D721Med (cell line): ENCODE measurements at regions not wholly inside any gene's neighbourhood (a gene's known extent, or its start where the extent isn't known, plus 50 kb on each side); places are given as distances from the start of the nearest gene placed in this dataset.

ENCODE experiments used
- DNase-seq: peaks from one replicate; pipeline ENCODE4 v3.0.0; 2011; ENCODE audit warnings: low spot score; ENCODE audit not compliant: insufficient read length
- FAIRE-seq: peaks from 2 replicates; lab custom pipeline; 2011; peaks lifted over from hg19 to GRCh38; lab: Jason Lieb, UNC
- TF ChIP-seq, protein P1 (sequence below): IDR thresholded peaks from 2 replicates; pipeline ENCODE4 v1.5.1; 2012; ENCODE audit warnings: mild to moderate bottlenecking, control low read depth; ENCODE audit not compliant: insufficient read depth; ENCODE audit errors: missing control alignments

DNA sequence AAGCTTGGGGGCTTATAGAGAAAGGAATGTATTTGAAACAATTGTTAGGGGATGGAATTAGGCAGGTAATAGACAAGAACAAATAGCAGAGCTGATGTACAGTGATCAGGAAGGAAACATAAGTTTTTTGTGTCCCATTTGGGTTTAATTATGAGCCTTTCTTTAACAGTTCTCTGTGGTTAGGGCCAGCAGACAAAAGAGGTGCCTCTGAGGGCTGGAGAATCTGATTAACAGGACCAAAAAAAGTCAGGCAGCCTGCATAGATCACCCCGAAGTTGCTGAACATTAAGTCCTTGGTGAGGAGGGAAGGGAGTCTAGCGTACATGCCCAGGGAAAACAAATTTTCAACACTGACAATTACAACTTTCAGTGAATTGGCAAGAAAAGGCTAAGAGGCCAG lies 88.6 kb upstream of the SPRED1 start:
- DNase-seq: no peak
- no peak for FAIRE-seq
- TF ChIP-seq, protein P1, sequence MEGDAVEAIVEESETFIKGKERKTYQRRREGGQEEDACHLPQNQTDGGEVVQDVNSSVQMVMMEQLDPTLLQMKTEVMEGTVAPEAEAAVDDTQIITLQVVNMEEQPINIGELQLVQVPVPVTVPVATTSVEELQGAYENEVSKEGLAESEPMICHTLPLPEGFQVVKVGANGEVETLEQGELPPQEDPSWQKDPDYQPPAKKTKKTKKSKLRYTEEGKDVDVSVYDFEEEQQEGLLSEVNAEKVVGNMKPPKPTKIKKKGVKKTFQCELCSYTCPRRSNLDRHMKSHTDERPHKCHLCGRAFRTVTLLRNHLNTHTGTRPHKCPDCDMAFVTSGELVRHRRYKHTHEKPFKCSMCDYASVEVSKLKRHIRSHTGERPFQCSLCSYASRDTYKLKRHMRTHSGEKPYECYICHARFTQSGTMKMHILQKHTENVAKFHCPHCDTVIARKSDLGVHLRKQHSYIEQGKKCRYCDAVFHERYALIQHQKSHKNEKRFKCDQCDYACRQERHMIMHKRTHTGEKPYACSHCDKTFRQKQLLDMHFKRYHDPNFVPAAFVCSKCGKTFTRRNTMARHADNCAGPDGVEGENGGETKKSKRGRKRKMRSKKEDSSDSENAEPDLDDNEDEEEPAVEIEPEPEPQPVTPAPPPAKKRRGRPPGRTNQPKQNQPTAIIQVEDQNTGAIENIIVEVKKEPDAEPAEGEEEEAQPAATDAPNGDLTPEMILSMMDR: no peak

DNA sequence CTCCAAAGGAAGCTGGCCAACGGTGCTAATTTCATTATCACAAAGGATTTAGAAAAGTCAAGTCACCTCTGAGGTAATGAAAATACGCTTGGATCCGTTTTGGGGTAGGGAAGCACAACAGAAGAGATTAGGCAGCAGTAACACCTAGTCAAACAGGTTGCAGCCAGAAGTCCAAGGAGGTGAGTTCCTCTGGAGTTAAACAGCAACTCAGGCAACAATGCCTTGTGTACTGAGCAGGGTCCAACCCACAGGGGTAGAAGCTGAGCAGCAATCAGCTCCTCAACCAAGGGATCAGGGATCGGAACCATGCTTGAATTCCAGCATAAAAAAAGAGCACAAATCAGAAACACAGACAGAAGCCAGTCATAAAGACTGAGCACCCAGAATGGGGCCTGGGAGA lies 88.1 kb upstream of the SPRED1 start:
- TF ChIP-seq, protein P1: no peak
- DNase-seq (no peak), FAIRE-seq (no peak)

DNA sequence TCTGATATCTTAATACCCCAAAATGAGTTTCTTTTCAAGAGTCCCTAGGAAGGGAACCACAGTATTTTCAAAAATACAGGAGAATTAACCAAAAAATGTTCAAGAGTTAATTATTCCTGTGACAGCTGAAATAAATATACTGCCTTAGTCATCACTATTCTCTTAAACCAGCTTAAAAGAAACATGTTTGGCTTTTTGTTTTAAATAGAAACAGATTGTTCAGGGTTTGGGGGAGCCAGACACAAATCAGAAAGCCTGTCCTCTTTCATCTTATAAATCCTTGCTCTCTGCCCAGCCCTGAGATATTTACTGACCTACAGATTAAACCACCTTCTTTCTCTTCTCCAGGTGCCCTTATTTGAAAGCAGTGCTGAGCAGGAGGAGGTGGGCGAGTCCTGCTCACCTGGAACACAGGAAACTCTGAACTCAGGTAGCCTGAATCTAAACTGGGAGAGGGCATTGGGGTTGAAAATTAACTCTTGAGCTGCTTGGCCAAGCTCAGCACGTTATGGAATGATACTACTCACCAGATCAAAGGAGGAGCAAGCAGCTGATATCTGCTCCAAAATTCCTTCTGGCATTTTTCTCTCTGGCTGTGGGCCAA lies 84.1 kb upstream of the SPRED1 start:
- FAIRE-seq: no peak
- TF ChIP-seq, protein P1: no peak
- DNase-seq: no peak

DNA sequence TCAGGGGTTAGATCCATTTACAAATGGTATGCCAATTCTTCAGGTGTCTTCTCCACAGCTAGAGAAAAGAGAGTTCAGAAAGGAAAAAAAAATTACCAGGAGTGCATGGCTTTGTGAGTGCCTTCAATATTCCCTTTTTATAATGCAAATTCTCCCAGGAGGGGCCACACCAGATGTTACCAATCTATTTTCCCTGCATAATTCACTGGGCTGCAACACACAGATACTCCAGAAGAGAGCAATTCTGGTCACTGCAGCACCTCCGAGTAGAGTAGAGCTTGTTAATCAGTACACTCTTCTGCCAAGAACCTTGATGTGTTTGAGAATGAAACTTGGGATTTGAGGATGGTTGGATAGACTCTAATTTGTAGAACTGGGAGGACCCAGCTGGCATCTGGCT lies 80.7 kb upstream of the SPRED1 start:
- FAIRE-seq: no peak
- no peak for DNase-seq
- TF ChIP-seq, protein P1: no peak

DNA sequence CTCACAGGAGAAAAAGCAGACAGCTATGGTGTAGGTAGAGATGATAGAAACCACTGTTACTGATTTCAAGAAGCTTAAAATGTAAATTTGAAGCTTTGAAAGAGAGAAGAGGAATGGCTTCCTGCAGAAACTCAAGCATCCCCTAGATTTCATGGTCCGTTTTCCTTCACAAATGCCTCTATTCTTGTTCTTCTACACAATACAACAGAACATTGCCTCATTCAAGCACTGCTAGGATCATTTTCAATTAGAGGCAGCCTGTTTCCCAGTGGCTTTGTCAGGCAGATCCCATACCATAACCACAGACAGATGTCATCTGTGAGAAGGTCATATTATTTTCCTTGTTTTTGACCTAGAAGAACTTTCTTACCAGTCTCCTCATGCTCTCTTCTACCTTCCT lies 77.9 kb upstream of the SPRED1 start:
- FAIRE-seq (no peak), DNase-seq (no peak)
- TF ChIP-seq, protein P1: no peak

DNA sequence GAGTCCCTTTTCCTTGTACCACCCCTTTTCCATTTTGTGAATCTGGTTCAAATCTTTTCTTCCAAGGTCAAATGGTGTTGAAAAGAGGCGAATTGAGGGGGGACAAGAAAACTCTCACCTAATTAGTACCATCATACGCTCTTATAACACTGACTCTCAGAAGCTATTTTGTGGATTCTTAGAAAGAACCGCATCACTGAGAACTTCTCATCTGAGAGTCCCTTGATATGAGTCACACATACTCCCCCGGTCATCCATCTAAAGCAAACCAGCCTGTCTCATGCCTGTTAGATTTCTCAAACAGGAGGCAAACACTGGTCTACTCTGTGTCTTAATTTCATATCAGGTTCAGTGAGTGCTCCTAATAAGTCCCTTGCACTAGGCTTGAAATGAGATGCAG lies 76.5 kb upstream of the SPRED1 start:
- FAIRE-seq (no peak), DNase-seq (no peak)
- TF ChIP-seq, protein P1: no peak

DNA sequence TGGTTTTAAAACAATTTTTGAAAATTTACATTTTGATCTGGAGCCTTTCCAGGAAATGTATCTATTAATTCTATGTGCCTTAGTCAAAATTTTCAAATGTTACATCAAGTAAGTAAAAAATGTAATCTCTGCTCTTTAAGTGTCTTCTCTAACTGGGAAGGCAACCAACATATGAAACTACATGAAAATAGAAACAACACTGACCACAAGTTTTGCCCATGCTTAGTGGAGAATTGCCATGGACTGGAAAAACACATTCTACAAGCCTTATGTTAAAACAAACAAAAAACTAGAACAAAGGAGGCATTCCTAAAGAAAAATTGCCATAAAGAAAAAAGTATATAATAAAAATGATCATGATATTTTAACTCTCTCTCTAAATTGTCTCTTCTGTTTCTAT lies 75.9 kb upstream of the SPRED1 start:
- DNase-seq (no peak), FAIRE-seq (no peak)

More for the DNA sequence above, 75.9 kb upstream of the SPRED1 start:
- TF ChIP-seq, protein P1: no peak
